ENCODE measurements at regions not wholly inside any gene's neighbourhood (a gene's known extent, or its start where the extent isn't known, plus 50 kb on each side); places are given as distances from the start of the nearest gene placed in this dataset.

DNA sequence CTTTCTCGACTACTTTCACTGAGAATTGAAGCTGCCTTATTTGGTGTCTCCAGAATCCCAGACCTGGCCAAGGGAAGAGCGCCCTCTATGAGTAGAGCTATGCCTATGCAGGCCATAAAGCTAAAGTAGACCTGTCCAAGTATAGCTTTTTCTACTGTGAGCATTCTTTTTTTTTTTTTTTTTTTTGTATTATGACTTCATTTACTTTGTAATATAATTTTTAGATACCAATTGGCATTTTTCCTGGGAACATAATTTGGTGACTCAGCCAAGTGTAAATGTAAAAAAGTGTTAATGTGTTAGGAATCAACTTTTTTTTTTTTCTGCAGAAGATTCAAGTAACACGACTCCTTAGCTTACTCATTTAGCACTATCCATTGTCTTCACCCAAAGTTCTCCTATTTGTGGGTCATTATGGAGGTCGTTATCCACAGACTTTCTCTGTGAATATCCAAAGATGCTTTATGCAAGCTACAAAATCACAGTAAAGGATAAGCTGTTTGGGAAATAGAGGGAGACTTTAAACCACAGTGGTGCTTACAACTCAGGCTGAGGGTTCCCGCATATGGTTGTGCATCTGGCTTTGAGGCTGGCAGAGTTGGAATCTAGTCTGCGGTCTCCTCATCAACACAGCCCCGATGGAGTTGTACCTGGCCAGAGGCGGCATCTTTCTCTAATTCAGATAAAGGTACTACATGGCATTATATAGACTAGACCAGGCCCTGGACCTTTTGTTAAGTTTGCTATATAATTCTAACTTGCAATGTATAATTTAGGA lies 1040.2 kb upstream of the SORCS1 start:
- no peak overlapping the region for H3K4me3 ChIP-seq (ENCODE audit: low read depth in 1 of 2, low read length in 2 of 2)
- no peak overlapping the region for H3K27ac ChIP-seq (ENCODE audit: low read depth, low read length)
- H3K27me3 ChIP-seq (ENCODE audit: control insufficient read depth in 1 of 2, insufficient read depth in 2 of 2, low read length in 2 of 2) = no peaks in the 10 kb centered on the region
- H3K9ac ChIP-seq (ENCODE audit: low read depth in 1 of 2, low read length in 2 of 2) = no peak overlapping the region
- no peaks in the 10 kb centered on the region for H3K4me1 ChIP-seq (ENCODE audit: control insufficient read depth in 1 of 2, insufficient read depth in 2 of 2, low read length in 2 of 2)
- H3K9me3 ChIP-seq (ENCODE audit: control insufficient read depth in 1 of 2, low read length in 2 of 2) = no peaks in the 10 kb centered on the region
- H3K36me3 ChIP-seq (ENCODE audit: control insufficient read depth in 1 of 2, insufficient read depth in 2 of 2, low read length in 2 of 2) = no peaks in the 10 kb centered on the region

DNA sequence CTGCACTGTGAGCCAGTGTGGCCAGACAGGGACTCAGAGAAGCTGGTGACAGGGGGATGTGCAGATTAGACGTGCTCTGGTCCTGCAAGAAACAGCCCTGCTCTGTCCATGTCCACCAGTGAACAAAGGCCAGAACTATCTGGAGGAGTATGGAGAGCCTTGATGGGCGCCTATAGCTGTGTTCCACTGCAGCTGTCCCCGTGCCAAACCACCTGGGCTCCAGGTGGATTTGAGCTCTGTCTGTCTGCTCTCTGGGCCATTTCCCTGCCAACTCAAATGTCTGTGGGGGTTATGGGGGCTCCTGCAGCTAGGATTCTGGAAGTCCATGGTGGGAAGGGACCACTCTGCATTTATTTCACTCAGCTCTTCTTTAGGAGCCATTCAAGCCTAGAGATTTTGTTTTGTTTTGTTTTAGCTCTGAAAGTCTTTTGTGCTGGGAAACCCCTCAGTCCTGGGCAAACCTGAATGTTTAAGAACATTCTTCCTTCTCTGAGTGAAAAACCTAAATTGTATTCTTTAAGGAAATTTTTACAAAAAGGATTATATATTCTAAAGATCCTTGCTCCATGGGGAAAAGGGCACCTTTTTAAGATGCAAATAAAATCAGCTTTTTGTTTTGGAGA lies 1039.5 kb upstream of the SORCS1 start:
- Histone ChIP-seq H3K4me1 (ENCODE audit: control insufficient read depth in 1 of 2, insufficient read depth in 2 of 2, low read length in 2 of 2) (no peaks in the 10 kb centered on the region), H3K4me3 (ENCODE audit: low read depth in 1 of 2, low read length in 2 of 2) (no peak overlapping the region), H3K9me3 (ENCODE audit: control insufficient read depth in 1 of 2, low read length in 2 of 2) (no peaks in the 10 kb centered on the region), H3K9ac (ENCODE audit: low read depth in 1 of 2, low read length in 2 of 2) (no peak overlapping the region), H3K27me3 (ENCODE audit: control insufficient read depth in 1 of 2, insufficient read depth in 2 of 2, low read length in 2 of 2) (no peaks in the 10 kb centered on the region), H3K36me3 (ENCODE audit: control insufficient read depth in 1 of 2, insufficient read depth in 2 of 2, low read length in 2 of 2) (no peaks in the 10 kb centered on the region), H3K27ac (ENCODE audit: low read depth, low read length) (no peak overlapping the region)

DNA sequence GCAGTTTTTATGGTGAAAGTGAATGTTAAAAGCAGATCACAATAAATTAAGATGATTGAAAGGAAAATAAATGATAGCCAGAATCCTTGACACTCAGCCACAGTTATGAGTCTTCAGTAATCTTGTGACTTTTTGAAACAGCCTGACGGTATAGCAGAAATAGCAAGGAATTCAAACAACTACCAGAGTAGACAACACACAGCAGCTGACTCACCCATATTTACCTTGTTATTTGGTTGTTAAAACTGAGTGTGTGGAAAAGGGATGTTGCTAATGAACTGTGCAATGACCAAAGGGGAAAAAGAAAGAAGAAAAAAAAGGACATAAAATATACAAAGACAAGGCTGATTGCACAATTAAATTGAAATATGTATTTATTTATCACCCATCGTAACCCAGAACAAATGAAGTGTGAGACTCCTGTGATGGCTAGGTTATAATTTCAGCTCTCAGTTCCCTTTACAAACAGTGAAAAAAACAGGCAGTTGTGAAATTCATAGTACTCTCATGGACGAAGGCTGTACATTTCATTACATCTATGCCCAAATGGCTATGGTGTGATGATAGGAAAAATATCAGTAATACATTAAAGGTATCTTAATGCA lies 1023.0 kb upstream of the SORCS1 start:
- no peaks in the 10 kb centered on the region for H3K4me1 ChIP-seq (ENCODE audit: control insufficient read depth in 1 of 2, insufficient read depth in 2 of 2, low read length in 2 of 2)
- no peak overlapping the region for H3K27ac ChIP-seq (ENCODE audit: low read depth, low read length)
- H3K9me3 ChIP-seq (ENCODE audit: control insufficient read depth in 1 of 2, low read length in 2 of 2) = no peaks in the 10 kb centered on the region
- H3K27me3 ChIP-seq (ENCODE audit: control insufficient read depth in 1 of 2, insufficient read depth in 2 of 2, low read length in 2 of 2) = no peaks in the 10 kb centered on the region
- H3K36me3 ChIP-seq (ENCODE audit: control insufficient read depth in 1 of 2, insufficient read depth in 2 of 2, low read length in 2 of 2) = no peaks in the 10 kb centered on the region
- no peak overlapping the region for H3K9ac ChIP-seq (ENCODE audit: low read depth in 1 of 2, low read length in 2 of 2)
- no peak overlapping the region for H3K4me3 ChIP-seq (ENCODE audit: low read depth in 1 of 2, low read length in 2 of 2)

DNA sequence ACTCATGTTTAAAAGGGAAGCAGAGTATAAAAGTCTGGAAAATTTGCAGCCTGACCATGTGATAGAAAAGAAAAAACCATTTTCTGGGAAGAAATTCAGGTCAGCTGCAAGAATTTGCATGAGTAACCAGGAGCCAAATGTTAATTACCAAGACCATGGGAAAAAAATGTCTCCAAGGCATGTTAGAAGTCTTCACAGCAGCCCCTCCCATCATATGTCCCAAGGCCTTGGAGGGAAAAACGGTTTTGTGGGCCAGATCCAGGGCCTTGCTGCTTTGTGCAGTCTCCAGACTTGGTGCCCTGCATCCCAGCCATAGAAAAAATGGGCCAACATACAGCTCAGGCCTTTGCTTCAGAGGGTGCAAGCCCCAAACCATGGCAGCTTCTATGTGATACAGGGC lies 1019.6 kb upstream of the SORCS1 start:
- Histone ChIP-seq H3K36me3 (ENCODE audit: control insufficient read depth in 1 of 2, insufficient read depth in 2 of 2, low read length in 2 of 2) (no peaks in the 10 kb centered on the region), H3K4me1 (ENCODE audit: control insufficient read depth in 1 of 2, insufficient read depth in 2 of 2, low read length in 2 of 2) (no peaks in the 10 kb centered on the region), H3K27ac (ENCODE audit: low read depth, low read length) (no peak overlapping the region), H3K9ac (ENCODE audit: low read depth in 1 of 2, low read length in 2 of 2) (no peak overlapping the region), H3K9me3 (ENCODE audit: control insufficient read depth in 1 of 2, low read length in 2 of 2) (no peaks in the 10 kb centered on the region), H3K4me3 (ENCODE audit: low read depth in 1 of 2, low read length in 2 of 2) (no peak overlapping the region), H3K27me3 (ENCODE audit: control insufficient read depth in 1 of 2, insufficient read depth in 2 of 2, low read length in 2 of 2) (no peaks in the 10 kb centered on the region)

DNA sequence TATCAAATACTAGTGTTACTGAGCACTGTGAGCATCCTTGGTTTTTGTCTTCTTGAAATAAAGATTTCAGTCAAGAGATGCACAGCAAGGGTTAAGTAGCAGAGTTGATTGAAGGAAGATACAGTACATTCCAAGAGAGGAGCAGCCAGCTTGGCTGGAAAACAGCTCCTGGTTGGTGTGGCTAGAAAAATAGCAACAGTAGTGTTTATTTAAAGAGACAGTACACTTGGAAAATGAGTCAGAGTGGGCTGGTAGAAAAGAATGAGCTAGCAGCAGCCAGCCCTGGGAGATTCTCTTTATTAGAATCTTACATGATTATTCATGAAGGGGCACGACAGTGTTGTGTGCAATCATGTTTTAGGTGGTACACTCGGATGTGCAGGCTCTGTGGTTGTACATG lies 1016.4 kb upstream of the SORCS1 start:
- H3K9ac ChIP-seq (ENCODE audit: low read depth in 1 of 2, low read length in 2 of 2) = no peak overlapping the region
- no peaks in the 10 kb centered on the region for H3K36me3 ChIP-seq (ENCODE audit: control insufficient read depth in 1 of 2, insufficient read depth in 2 of 2, low read length in 2 of 2)
- H3K27ac ChIP-seq (ENCODE audit: low read depth, low read length) = no peak overlapping the region
- no peak overlapping the region for H3K4me3 ChIP-seq (ENCODE audit: low read depth in 1 of 2, low read length in 2 of 2)
- no peaks in the 10 kb centered on the region for H3K4me1 ChIP-seq (ENCODE audit: control insufficient read depth in 1 of 2, insufficient read depth in 2 of 2, low read length in 2 of 2)
- H3K27me3 ChIP-seq (ENCODE audit: control insufficient read depth in 1 of 2, insufficient read depth in 2 of 2, low read length in 2 of 2) = no peaks in the 10 kb centered on the region
- no peaks in the 10 kb centered on the region for H3K9me3 ChIP-seq (ENCODE audit: control insufficient read depth in 1 of 2, low read length in 2 of 2)

DNA sequence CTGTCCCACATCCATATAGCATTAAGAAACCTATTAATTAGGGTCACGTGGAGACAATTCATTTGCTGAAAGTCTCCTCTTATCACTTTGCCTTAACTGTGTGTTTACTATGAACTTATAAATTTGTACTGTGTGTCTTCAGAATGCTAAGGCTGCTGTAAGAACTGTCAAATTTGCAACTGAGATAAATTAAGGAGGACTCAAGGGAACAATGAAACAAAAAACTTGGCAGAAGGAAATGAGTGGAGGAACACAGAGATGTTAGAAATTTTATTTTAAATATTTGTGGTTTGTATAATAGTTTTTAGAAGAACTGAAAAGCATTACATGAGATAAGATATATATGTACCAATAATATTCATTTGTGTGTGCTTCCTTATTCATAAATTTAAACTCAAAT lies 1005.3 kb upstream of the SORCS1 start:
- H3K4me3 ChIP-seq (ENCODE audit: low read depth in 1 of 2, low read length in 2 of 2) = no peak overlapping the region
- H3K9me3 ChIP-seq (ENCODE audit: control insufficient read depth in 1 of 2, low read length in 2 of 2) = no peaks in the 10 kb centered on the region
- H3K27me3 ChIP-seq (ENCODE audit: control insufficient read depth in 1 of 2, insufficient read depth in 2 of 2, low read length in 2 of 2) = no peaks in the 10 kb centered on the region
- H3K36me3 ChIP-seq (ENCODE audit: control insufficient read depth in 1 of 2, insufficient read depth in 2 of 2, low read length in 2 of 2) = no peaks in the 10 kb centered on the region
- no peaks in the 10 kb centered on the region for H3K4me1 ChIP-seq (ENCODE audit: control insufficient read depth in 1 of 2, insufficient read depth in 2 of 2, low read length in 2 of 2)
- H3K27ac ChIP-seq (ENCODE audit: low read depth, low read length) = no peak overlapping the region
- H3K9ac ChIP-seq (ENCODE audit: low read depth in 1 of 2, low read length in 2 of 2) = no peak overlapping the region

DNA sequence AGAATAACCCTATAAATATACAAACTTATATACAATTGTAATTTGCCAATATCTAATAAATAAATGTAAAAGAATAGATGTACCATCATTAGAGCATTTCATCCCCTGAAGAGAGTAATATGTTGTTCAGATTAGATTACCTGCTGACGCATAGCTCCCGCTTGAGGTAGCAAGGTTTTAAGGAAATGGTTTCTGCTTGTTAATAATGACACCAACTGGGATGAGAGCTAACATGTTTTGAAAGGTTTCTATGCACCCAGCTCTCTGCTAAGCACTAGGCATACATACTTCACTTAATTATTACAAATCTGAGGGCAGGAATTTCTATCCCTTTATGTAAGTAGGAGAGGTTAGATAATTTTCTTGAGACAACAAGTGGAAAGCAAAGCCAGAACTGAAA lies 1003.3 kb upstream of the SORCS1 start:
- H3K4me1 ChIP-seq (ENCODE audit: control insufficient read depth in 1 of 2, insufficient read depth in 2 of 2, low read length in 2 of 2) = no peaks in the 10 kb centered on the region
- H3K4me3 ChIP-seq (ENCODE audit: low read depth in 1 of 2, low read length in 2 of 2) = no peak overlapping the region
- H3K36me3 ChIP-seq (ENCODE audit: control insufficient read depth in 1 of 2, insufficient read depth in 2 of 2, low read length in 2 of 2) = no peaks in the 10 kb centered on the region
- H3K27me3 ChIP-seq (ENCODE audit: control insufficient read depth in 1 of 2, insufficient read depth in 2 of 2, low read length in 2 of 2) = no peaks in the 10 kb centered on the region
- H3K9me3 ChIP-seq (ENCODE audit: control insufficient read depth in 1 of 2, low read length in 2 of 2) = no peaks in the 10 kb centered on the region
- no peak overlapping the region for H3K9ac ChIP-seq (ENCODE audit: low read depth in 1 of 2, low read length in 2 of 2)
- H3K27ac ChIP-seq (ENCODE audit: low read depth, low read length) = no peak overlapping the region

DNA sequence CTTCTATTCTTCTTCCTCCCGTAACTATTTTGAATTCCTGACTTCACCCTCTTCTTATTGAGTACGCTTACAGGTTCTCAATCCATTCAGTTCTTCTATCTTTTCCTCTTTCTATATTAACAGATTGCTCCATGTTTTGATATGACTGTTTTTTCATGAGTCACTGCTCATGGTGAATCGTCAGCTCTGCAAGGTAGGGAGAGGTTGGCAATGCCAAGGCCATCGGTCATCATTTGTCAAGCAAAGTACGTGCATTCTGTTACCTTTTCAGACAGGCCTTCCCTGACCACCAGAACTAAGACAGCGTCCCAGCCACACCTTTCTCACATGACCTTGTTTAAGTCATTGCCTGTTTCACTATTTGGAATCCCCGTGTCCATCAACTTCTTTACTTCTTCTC lies 1001.9 kb upstream of the SORCS1 start:
- H3K4me3 ChIP-seq (ENCODE audit: low read depth in 1 of 2, low read length in 2 of 2) = no peak overlapping the region
- no peaks in the 10 kb centered on the region for H3K4me1 ChIP-seq (ENCODE audit: control insufficient read depth in 1 of 2, insufficient read depth in 2 of 2, low read length in 2 of 2)
- H3K36me3 ChIP-seq (ENCODE audit: control insufficient read depth in 1 of 2, insufficient read depth in 2 of 2, low read length in 2 of 2) = no peaks in the 10 kb centered on the region
- H3K9ac ChIP-seq (ENCODE audit: low read depth in 1 of 2, low read length in 2 of 2) = no peak overlapping the region
- H3K27ac ChIP-seq (ENCODE audit: low read depth, low read length) = no peak overlapping the region
- no peaks in the 10 kb centered on the region for H3K27me3 ChIP-seq (ENCODE audit: control insufficient read depth in 1 of 2, insufficient read depth in 2 of 2, low read length in 2 of 2)
- no peaks in the 10 kb centered on the region for H3K9me3 ChIP-seq (ENCODE audit: control insufficient read depth in 1 of 2, low read length in 2 of 2)

DNA sequence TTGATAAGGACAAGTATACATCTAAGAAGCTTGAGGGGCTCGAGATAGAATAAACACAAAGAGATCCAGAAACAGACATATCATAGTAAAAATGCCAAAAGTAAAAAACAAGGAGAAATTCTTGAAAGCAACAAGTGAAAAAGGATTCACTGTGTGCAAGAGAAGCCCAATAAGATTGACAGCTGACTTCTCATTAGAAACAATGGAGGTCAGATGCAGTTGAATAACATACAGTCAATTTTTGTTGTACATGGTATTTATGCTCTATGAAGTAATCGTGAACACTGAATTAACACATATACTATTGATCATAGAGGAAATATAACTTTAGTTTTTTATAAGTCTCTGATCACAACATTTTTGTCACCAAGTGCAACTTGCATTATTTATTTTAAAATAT lies 982.8 kb upstream of the SORCS1 start:
- Histone ChIP-seq H3K36me3 (ENCODE audit: control insufficient read depth in 1 of 2, insufficient read depth in 2 of 2, low read length in 2 of 2) (no peaks in the 10 kb centered on the region), H3K9ac (ENCODE audit: low read depth in 1 of 2, low read length in 2 of 2) (no peak overlapping the region), H3K27me3 (ENCODE audit: control insufficient read depth in 1 of 2, insufficient read depth in 2 of 2, low read length in 2 of 2) (no peaks in the 10 kb centered on the region), H3K9me3 (ENCODE audit: control insufficient read depth in 1 of 2, low read length in 2 of 2) (peaks cover 3 to 17% of the 10 kb centered on the region in 2 donors), H3K4me1 (ENCODE audit: control insufficient read depth in 1 of 2, insufficient read depth in 2 of 2, low read length in 2 of 2) (no peaks in the 10 kb centered on the region), H3K4me3 (ENCODE audit: low read depth in 1 of 2, low read length in 2 of 2) (no peak overlapping the region), H3K27ac (ENCODE audit: low read depth, low read length) (no peak overlapping the region)

DNA sequence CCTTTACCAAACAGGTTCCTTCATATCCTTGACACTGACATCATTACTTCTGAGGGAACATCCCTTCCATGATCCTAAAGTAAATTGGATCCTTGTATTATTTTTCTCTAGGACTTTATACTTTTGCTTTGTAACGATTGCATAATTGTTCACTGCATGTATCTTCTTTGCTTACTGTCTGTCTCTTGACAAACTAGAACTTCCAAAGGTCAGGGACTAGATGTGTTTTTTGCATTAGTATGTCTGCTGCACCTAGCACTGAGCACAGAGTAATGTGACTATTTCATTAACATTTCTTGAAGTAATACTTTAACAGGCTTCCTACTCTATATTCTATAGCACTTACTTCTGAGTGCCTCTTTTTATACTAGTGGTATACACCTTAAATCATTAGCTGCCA lies 976.6 kb upstream of the SORCS1 start:
- Histone ChIP-seq H3K27ac (ENCODE audit: low read depth, low read length) (no peak overlapping the region), H3K4me1 (ENCODE audit: control insufficient read depth in 1 of 2, insufficient read depth in 2 of 2, low read length in 2 of 2) (no peaks in the 10 kb centered on the region), H3K27me3 (ENCODE audit: control insufficient read depth in 1 of 2, insufficient read depth in 2 of 2, low read length in 2 of 2) (no peaks in the 10 kb centered on the region), H3K4me3 (ENCODE audit: low read depth in 1 of 2, low read length in 2 of 2) (no peak overlapping the region), H3K9me3 (ENCODE audit: control insufficient read depth in 1 of 2, low read length in 2 of 2) (peaks cover 3% of the 10 kb centered on the region in 2 donors), H3K9ac (ENCODE audit: low read depth in 1 of 2, low read length in 2 of 2) (no peak overlapping the region), H3K36me3 (ENCODE audit: control insufficient read depth in 1 of 2, insufficient read depth in 2 of 2, low read length in 2 of 2) (no peaks in the 10 kb centered on the region)

Data from duodenal mucosa (tissue), 2 donors.